ENCODE measurements at regions not wholly inside any gene's neighbourhood (a gene's known extent, or its start where the extent isn't known, plus 50 kb on each side); places are given as distances from the start of the nearest gene placed in this dataset.

DNA sequence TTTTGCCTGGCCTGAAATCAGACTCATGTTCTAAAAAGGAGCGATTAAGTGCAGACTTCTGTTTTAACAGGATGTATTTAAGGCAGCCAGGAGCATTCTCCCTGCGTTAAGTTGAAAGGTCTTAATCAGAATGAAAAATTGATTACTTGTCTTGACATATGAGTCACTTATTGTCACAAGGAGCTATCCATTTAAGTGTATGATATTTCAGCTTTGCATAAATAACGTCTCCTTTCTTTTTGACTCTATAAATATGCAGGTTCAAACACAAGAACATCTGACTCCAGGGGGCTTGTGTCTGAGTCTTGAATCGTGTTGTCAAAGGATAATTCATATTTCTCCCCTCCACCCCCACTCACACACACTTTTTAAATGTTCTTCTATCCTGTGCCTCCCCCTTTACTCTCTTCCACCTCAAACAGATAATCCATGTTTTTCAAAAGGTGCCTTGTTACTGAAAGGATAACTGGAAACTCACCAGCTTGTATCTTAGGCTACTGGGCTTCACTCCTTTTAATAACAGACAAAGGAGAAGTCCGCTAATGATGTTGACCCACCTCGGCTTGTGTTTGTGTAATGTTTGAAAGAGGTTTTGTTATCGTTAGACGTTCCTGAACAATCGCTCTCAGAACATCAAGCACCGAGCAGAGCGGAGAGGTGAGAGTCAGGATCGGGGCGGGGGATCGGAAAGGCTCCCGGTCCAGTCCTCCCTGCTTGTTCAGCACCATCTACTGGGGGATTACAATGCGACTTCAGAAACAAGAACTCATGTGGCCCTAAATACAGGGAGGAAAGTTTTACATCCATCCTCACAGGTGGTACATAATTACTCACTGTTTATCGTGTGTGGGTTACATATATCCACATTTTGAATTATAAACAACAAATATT lies 107.5 kb upstream of the RPL34 start:
- Histone ChIP-seq H3K9me3 (ENCODE audit: low read depth) (no peaks in the 10 kb centered on the region), H3K4me3 (no peak overlapping the region), H3K4me2 (ENCODE audit: unreplicated experiment) (no peak overlapping the region), H3F3A (ENCODE audit: insufficient read depth) (no peaks in the 10 kb centered on the region), H3K36me3 (ENCODE audit: low read depth) (no peaks in the 10 kb centered on the region), H2AFZ (no peak overlapping the region), H3K9me2 (ENCODE audit: insufficient read depth) (no peaks in the 10 kb centered on the region), H3K9ac (no peak overlapping the region), H4K20me1 (ENCODE audit: insufficient read depth) (no peaks in the 10 kb centered on the region), H3K27ac (no peak overlapping the region), H3K79me2 (ENCODE audit: insufficient read depth) (no peaks in the 10 kb centered on the region), H3K27me3 (replicated peaks; ENCODE audit: insufficient read depth) (peaks cover 45% of the 10 kb centered on the region), H3K4me1 (ENCODE audit: insufficient read depth) (no peaks in the 10 kb centered on the region)
- no peak for TF ChIP-seq EZH2phosphoT487 (IDR thresholded peaks at IDR 0.05; ENCODE audit: insufficient read depth, low read depth)
- TF ChIP-seq EZH2 (IDR thresholded peaks at IDR 0.05; ENCODE audit: insufficient read depth, poor library complexity, severe bottlenecking): no peak
- 13 to 14% methylated on average over 17 of the region's 17 CpGs for WGBS, 2 experiments (ENCODE audit: low coverage in 1 of 2, low lambda C conversion rate in 2 of 2, missing lambda C conversion rate in 2 of 2)
- in situ Hi-C loops (cut with MboI): no loop called here
- peak; percentile 37 for DNase-seq

DNA sequence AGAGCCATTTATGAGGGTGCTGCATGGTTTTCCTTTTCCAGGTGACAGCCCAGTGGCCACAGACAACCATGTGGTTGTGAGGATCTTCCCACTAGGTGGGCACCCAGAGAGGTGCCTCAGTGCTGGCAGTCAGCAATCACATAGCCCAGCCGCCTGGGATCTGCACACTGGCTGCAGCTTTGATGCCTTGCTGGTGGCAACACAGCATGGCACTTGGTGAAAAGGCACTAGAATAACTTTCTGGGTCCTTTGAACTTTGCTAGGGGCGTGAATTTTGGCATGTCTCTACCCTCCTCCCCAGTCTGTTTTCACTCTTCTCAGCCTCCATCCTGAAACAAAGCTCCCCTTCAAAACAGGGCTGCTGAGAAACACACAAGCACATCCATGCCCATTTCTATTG lies 108.8 kb upstream of the RPL34 start:
- Histone ChIP-seq H3K4me1 (ENCODE audit: insufficient read depth) (no peaks in the 10 kb centered on the region), H3F3A (ENCODE audit: insufficient read depth) (no peaks in the 10 kb centered on the region), H3K4me2 (ENCODE audit: unreplicated experiment) (no peak overlapping the region), H3K36me3 (ENCODE audit: low read depth) (no peaks in the 10 kb centered on the region), H3K4me3 (no peak overlapping the region), H4K20me1 (ENCODE audit: insufficient read depth) (no peaks in the 10 kb centered on the region), H3K27me3 (replicated peaks; ENCODE audit: insufficient read depth) (peaks cover 40% of the 10 kb centered on the region), H3K9me3 (ENCODE audit: low read depth) (no peaks in the 10 kb centered on the region), H3K27ac (no peak overlapping the region), H3K79me2 (ENCODE audit: insufficient read depth) (no peaks in the 10 kb centered on the region), H3K9ac (no peak overlapping the region), H2AFZ (no peak overlapping the region), H3K9me2 (ENCODE audit: insufficient read depth) (no peaks in the 10 kb centered on the region)
- TF ChIP-seq EZH2phosphoT487 (IDR thresholded peaks at IDR 0.05; ENCODE audit: insufficient read depth, low read depth) (no peak), EZH2 (IDR thresholded peaks at IDR 0.05; ENCODE audit: insufficient read depth, poor library complexity, severe bottlenecking) (no peak)
- DNase-seq: no peak
- 0 to 20% methylated on average over 2 of the region's 2 CpGs for WGBS, 2 experiments (ENCODE audit: low coverage in 1 of 2, low lambda C conversion rate in 2 of 2, missing lambda C conversion rate in 2 of 2)
- in situ Hi-C loops (cut with MboI): no loop called here

DNA sequence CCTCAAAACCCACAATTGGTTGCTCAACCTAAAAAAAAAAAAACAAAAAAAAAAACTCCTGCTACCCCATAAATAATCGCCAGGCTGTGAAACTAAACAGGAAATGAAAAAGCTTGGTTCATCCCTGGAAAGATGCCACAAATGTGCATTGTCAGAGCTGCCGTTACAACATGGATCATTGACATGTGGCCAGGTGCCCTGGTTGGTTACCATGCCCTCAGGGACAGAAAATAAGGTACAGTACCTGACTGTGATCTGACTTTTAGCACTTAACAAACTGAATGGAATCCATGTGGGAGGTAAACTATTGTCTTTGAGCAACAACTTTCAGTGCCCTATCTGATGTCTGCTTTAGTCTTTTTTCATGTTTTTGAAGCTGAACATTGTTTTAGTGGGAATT lies 118.0 kb upstream of the RPL34 start:
- Histone ChIP-seq H4K20me1 (ENCODE audit: insufficient read depth) (no peaks in the 10 kb centered on the region), H3K36me3 (ENCODE audit: low read depth) (no peaks in the 10 kb centered on the region), H3K4me1 (ENCODE audit: insufficient read depth) (no peaks in the 10 kb centered on the region), H3K4me3 (no peak overlapping the region), H3K9me3 (ENCODE audit: low read depth) (no peaks in the 10 kb centered on the region), H3K27me3 (replicated peaks; ENCODE audit: insufficient read depth) (no peaks in the 10 kb centered on the region), H3F3A (ENCODE audit: insufficient read depth) (no peaks in the 10 kb centered on the region), H2AFZ (no peak overlapping the region), H3K79me2 (ENCODE audit: insufficient read depth) (no peaks in the 10 kb centered on the region), H3K9me2 (ENCODE audit: insufficient read depth) (no peaks in the 10 kb centered on the region), H3K9ac (no peak overlapping the region), H3K27ac (no peak overlapping the region), H3K4me2 (ENCODE audit: unreplicated experiment) (no peak overlapping the region)
- DNase-seq: no peak
- in situ Hi-C loops (cut with MboI): no loop called here
- TF ChIP-seq EZH2phosphoT487 (IDR thresholded peaks at IDR 0.05; ENCODE audit: insufficient read depth, low read depth) (no peak), EZH2 (IDR thresholded peaks at IDR 0.05; ENCODE audit: insufficient read depth, poor library complexity, severe bottlenecking) (no peak)
- 12 to 13% methylated on average over 2 of the region's 2 CpGs for WGBS, 2 experiments (ENCODE audit: low coverage in 1 of 2, low lambda C conversion rate in 2 of 2, missing lambda C conversion rate in 2 of 2)

DNA sequence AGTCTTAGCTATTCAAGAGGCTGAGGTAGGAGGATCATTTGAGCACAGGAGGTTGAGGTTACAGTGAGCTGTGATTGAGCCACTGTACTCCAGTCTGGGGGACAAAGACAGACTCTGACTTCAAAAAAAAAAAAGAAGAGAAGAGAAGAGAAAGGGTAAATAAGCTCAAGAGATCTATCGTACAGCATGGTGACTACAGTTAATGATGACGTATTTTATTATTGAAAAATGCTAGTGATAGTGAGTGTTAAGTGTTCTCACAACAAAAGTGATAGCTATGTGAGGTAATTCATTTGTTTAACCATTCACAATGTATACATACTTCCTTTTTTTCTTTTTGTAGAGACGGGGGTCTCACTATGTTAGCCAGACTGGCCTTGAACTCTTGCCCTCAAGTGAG lies 121.5 kb upstream of the RPL34 start:
- H3F3A ChIP-seq (ENCODE audit: insufficient read depth): no peaks in the 10 kb centered on the region
- H2AFZ ChIP-seq: no peak overlapping the region
- WGBS, 2 experiments (ENCODE audit: low coverage in 1 of 2, low lambda C conversion rate in 2 of 2, missing lambda C conversion rate in 2 of 2): 19 to 30% methylated on average over 3 of the region's 3 CpGs
- no peaks in the 10 kb centered on the region for H3K4me1 ChIP-seq (ENCODE audit: insufficient read depth)
- H3K36me3 ChIP-seq (ENCODE audit: low read depth): no peaks in the 10 kb centered on the region
- in situ Hi-C loops (cut with MboI): no loop called here
- H4K20me1 ChIP-seq (ENCODE audit: insufficient read depth): no peaks in the 10 kb centered on the region
- H3K4me3 ChIP-seq: no peak overlapping the region
- no peak for DNase-seq
- H3K9ac ChIP-seq: no peak overlapping the region
- H3K9me2 ChIP-seq (ENCODE audit: insufficient read depth): no peaks in the 10 kb centered on the region
- no peaks in the 10 kb centered on the region for H3K27me3 ChIP-seq (replicated peaks; ENCODE audit: insufficient read depth)
- no peaks in the 10 kb centered on the region for H3K79me2 ChIP-seq (ENCODE audit: insufficient read depth)
- H3K27ac ChIP-seq: no peak overlapping the region
- H3K4me2 ChIP-seq (ENCODE audit: unreplicated experiment): no peak overlapping the region
- no peaks in the 10 kb centered on the region for H3K9me3 ChIP-seq (ENCODE audit: low read depth)
- TF ChIP-seq EZH2phosphoT487 (IDR thresholded peaks at IDR 0.05; ENCODE audit: insufficient read depth, low read depth): no peak
- no peak for TF ChIP-seq EZH2 (IDR thresholded peaks at IDR 0.05; ENCODE audit: insufficient read depth, poor library complexity, severe bottlenecking)
